ENCODE measurements at regions not wholly inside any gene's neighbourhood (a gene's known extent, or its start where the extent isn't known, plus 50 kb on each side); places are given as distances from the start of the nearest gene placed in this dataset.
A peak's percentile ranks its signal among the peaks of the same experiment; 100 is the strongest.

- no peak for DNase-seq
Measured at GRCh38 chr5:158436271-158437065, 577.5 kb upstream of the CLINT1 start.

DNA sequence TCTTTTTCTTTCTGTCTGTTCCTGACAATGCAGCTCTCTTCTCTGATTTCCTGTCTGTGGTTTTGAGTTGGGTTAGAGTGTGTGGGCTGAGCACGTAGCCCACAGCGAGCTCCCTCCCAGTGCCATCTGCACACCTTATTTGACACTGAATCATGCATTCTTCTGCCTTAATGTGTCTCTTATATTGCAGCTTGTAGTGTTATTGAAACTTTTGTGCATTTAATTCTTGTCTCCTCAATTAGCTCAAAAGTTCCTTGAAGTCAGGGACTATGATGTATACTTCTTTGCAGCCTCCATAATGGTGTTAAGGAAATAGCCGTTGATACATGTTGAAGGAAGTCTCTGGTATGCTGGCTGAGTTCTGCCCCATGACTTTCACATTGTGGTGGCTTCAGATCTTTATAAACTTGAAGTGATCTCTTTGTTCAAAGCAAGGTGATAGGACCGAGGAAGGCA, 576.2 kb upstream of the CLINT1 start:
- peak; percentile 54 for DNase-seq

GRCh38 chr5:158434749-158435148, 575.8 kb upstream of the CLINT1 start:
- no peak for DNase-seq

- DNase-seq = no peak
Measured at GRCh38 chr5:158433634-158434033, 574.7 kb upstream of the CLINT1 start.

GRCh38 chr5:158431369-158432029, 572.6 kb upstream of the CLINT1 start:
- DNase-seq = no peak

DNA sequence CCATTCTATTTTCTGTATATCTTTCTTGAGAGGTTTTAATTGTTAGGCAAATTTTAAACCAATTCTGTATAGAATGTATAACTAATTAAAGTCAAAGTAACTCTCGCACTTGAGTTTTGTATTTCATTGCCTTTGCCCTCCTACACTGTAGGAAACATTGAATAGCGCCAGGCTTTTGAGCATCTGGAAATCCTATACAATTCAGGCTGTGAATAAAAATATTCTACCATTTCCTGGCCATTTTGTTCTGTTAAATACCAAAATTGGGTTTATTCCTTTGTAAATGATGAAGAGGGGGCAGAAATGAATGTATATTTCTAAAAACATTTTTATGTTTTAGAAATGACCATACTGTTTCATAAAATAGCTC, 571.8 kb upstream of the CLINT1 start:
- no peak for DNase-seq

- DNase-seq = no peak
Measured at GRCh38 chr5:158430166-158430797, 571.3 kb upstream of the CLINT1 start.

- DNase-seq = no peak
Measured at GRCh38 chr5:158429564-158429963, 570.6 kb upstream of the CLINT1 start.

DNA sequence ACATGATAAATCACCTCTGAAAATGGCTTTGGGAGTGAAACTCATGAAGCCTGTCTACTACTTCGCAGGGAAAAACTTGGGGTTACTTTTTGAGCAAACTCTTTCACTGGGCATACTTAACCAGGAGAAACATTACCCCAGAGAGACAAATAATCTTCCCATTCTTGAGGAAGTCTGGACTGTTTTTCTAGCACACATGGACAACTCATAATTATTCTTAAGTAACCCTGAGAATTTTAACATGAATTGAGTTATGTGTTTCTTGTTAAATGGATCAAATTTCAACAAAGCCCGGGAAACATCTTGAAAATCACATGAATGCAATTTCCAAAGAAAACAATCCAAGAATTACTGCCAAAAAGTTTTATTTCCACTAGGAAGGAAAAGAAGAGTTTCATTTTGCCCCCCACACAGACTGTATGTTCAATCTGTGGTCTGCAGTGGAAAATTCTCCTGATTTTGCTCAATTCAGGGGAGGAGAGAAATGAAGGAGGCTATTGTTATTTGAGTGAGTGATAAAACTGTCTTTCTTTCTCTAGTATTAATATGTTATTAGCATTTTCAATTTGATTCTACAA, 564.8 kb upstream of the CLINT1 start:
- no peak for DNase-seq

GRCh38 chr5:158422653-158423515, 563.9 kb upstream of the CLINT1 start:
- no peak for DNase-seq

- DNase-seq = no peak
Measured at GRCh38 chr5:158421319-158421718, 562.4 kb upstream of the CLINT1 start.

DNA sequence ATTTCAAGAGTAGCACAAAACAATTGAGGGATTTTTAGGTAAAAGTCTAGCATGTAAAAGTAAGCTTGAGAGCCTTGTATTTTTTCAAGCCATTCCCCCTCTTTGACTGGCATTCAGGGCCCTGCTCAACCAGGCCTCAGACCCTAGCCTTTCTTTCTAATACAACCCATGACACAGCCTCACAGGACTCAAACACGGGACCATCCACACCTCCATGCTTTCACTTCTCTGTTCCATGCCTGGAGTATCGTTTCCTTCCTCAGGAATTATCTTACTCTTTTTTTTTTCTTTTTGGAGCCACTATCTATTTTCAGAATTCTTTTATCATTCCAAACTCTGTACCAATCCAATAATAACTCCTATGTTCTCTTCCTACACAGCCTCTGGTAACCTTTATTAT, 560.2 kb upstream of the CLINT1 start:
- no peak for DNase-seq

DNA sequence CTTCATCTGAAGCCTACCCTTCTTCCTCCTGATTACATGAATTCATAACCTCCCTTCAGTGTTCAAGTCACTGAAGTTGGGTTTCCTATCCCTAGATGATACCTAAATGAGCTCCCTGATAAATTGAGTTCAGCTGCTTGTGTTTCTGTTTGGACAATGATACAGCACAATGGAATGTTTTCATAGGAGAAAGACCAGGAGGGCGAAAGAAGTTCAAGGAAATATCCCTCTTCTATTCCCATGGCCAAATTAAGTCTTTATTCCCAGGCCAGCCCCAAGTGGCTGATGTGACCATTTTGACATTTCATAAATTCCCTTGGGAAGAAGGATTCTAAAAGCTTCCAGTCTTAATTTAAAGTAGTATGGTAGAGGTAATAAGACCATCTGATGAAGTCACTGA, 555.8 kb upstream of the CLINT1 start:
- DNase-seq = no peak

DNA sequence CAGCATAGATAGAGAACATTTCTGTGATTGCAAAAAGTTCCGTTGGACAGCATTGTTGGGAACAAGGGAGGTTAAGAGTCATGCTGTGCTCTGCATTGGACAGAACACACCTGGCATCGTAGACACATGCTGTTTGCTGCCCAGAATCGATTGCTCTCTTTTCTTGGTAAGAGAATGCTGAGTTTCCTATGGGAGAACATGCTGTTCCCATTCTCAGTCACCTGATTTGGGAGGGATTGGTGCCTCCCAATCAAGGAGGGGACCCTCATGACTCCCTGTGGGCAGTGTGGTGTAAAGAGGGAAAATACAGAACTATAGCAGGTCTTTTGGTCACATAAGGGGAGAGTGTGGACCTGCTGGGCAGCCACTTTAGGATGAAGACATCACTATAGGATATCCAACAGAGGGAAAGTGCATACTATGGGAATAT, 555.4 kb upstream of the CLINT1 start:
- DNase-seq = no peak

DNA sequence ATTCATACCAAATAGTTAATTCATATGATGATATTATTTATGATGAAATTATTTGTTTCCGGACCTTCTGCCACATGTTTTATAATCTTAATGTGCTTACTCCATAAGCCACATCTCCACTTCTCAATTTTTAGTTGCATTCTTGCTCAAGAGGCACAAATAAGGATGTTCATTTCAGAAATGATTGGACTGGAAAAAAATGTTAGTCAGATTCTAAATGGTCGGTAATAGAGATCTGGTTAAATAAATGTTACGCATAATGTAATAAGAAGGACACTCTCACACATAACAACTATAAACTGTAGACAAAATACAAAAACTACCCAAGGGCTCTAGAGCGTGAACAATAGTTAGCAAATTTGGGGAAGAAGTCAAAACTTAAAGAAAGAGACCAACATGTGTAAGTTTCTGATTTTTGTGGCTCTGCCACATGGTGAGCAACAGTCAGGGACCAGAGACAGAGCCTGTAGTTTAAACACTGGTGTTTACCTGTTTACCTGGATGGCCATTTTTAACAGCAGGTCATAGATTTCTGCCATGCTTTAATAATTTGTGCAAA, 554.3 kb upstream of the CLINT1 start:
- no peak for DNase-seq

DNA sequence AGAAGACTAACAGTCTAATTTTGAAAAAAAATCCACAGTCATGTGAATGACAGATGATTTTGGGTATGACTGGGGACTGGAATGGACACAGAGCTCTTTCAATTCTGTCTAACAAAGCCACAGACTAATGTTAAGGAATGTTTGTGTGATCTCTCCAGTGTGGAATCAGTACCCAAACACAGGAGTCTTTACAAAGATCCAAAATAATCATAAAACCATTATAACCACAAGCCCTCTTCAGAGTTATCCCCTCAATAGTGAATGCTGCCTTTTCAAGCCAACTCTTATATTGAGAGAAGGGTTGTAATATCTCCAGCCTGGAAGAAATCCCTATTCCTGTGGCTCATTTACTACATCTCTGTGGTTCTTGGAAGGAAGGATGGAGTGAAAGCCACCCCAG, 552.0 kb upstream of the CLINT1 start:
- DNase-seq = no peak

- no peak for DNase-seq
Measured at GRCh38 chr5:158409507-158409906, 550.6 kb upstream of the CLINT1 start.

GRCh38 chr5:158407824-158408195, 548.9 kb upstream of the CLINT1 start:
- no peak for DNase-seq

GRCh38 chr5:158406884-158407823, 548.2 kb upstream of the CLINT1 start:
- DNase-seq = peak; percentile 56

DNA sequence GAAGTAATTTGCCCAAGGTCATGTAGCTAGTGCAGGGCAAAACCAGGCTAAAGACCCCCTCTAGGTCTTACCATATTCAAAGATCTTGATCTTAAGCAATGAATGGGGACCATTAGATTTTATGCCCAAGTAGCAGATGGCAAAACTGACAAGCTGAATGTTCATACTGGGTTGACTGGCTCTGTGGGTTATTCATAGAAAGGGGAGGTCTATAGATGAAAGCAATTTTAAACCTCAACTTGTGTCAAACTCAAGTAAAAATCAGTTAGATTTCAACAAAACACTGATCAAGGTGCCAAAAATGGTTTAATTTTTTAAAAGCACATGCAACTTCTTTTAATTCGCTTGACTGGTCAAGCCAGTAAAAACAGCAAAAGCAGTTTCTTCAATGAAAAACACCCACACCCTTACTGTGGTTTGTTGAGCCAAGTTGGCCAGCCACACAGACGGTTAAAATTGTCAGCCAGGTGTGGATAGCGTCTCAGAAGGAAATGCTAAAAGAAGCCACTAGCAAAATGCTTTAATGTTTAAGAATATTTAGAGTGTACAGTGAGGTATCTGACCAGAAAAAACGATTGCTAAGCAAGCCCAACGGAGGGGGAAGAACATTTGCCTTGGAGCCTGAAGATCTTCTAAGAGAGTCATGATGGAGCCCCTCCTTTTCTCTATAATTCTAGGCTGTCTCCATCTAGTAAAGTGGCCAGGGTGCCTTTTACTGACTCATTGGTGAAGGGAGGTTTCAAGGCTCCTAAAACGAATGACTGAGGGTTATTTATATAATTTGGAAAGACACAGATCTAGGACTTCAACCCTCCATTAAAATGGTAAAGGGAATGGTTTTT, 539.6 kb upstream of the CLINT1 start:
- no peak for DNase-seq

Data from activated CD4-positive, alpha-beta T cell treated with anti-CD3 and anti-CD28 coated beads, Interleukin-2, amount 50 U/mL, for 16 hours (primary cell).